Rectal smooth muscle tissue (tissue), 1 donor: ENCODE measurements at regions not wholly inside any gene's neighbourhood (a gene's known extent, or its start where the extent isn't known, plus 50 kb on each side); places are given as distances from the start of the nearest gene placed in this dataset.

Experiments
- H3K27ac ChIP-seq: one replicate; pipeline ENCODE4 v1.7.0; 2013; ENCODE audit warnings: low read depth, low read length, inconsistent platforms
- H3K27me3 ChIP-seq: one replicate; pipeline ENCODE4 v1.7.0; 2013; ENCODE audit warnings: low read length; ENCODE audit not compliant: control insufficient read depth, insufficient read depth
- H3K36me3 ChIP-seq: one replicate; pipeline ENCODE4 v1.7.0; 2013; ENCODE audit warnings: low read length; ENCODE audit not compliant: control insufficient read depth, insufficient read depth
- H3K4me1 ChIP-seq: one replicate; pipeline ENCODE4 v1.7.0; 2013; ENCODE audit warnings: low read length; ENCODE audit not compliant: control insufficient read depth, insufficient read depth
- H3K4me3 ChIP-seq: one replicate; pipeline ENCODE4 v1.7.0; 2013; ENCODE audit warnings: low read length
- H3K9ac ChIP-seq: one replicate; pipeline ENCODE4 v1.7.0; 2013; ENCODE audit warnings: low read length

DNA sequence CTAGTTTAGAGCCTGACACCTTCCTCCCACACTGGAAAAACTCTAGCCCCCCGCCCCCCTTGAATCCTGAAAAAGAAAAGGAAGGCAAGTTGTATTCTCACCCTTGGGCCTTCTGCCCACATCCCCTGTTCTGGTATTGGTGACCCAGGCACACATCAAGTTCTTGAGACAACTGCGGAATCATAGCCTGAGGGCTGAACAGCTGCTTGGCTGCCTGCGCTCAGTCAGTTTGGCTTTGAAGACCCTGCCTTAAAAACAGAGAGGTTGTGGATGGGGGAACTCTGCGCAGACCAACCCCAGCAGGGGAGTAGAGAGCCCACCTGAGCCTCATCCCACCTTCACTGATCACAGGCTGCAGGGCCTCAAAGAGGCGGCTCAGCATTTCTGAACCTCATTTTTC, 229.2 kb downstream of the ANAPC1 start:
- Histone ChIP-seq H3K27ac (no peak overlapping the region), H3K36me3 (no peaks in the 10 kb centered on the region), H3K4me3 (no peak overlapping the region), H3K9ac (no peak overlapping the region), H3K4me1 (no peaks in the 10 kb centered on the region), H3K27me3 (no peaks in the 10 kb centered on the region)

DNA sequence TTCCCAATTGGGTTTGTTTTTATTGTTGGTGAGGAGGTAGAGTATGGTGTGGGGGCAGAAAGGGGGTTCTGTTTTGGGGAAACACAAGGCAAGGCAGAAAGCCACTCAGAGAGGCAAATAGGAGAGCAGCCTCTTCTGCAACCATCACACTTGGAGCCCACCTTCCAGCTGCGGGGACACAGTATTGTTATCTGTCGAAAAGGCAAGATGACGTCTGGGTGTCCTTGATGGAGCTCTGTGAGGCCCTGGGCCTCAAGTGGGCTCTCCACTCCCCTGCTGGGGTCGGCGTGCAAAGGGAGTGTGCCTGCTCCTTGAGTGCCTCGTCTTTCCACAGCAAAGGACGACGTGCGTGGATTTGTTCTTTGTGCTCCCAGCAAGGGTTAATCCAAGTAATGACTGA, 227.6 kb downstream of the ANAPC1 start:
- Histone ChIP-seq H3K4me3 (no peak overlapping the region), H3K27me3 (no peaks in the 10 kb centered on the region), H3K27ac (no peak overlapping the region), H3K4me1 (no peaks in the 10 kb centered on the region), H3K36me3 (no peaks in the 10 kb centered on the region), H3K9ac (no peak overlapping the region)

DNA sequence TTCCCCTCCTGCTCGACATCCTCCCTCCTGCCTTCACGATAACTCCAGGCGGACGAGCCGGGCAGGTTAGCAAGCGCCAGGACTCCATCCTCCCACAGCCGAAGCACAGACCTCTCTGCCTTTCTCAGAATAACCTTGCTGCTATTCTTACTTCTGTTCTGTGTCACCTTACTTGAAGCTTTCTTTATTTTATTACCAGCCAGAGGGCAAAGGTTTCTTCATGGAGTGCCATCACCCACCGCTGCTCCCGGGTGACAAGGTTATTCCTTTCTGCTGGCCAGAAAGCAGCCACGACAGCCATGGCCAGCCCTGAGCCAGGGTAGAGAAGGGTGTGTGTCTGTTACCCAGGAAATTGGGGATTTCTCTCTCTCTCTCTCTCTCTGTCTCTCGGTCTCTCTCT, 227.1 kb downstream of the ANAPC1 start:
- Histone ChIP-seq H3K27me3 (no peaks in the 10 kb centered on the region), H3K36me3 (no peaks in the 10 kb centered on the region), H3K4me1 (no peaks in the 10 kb centered on the region), H3K27ac (no peak overlapping the region), H3K4me3 (no peak overlapping the region), H3K9ac (no peak overlapping the region)

DNA sequence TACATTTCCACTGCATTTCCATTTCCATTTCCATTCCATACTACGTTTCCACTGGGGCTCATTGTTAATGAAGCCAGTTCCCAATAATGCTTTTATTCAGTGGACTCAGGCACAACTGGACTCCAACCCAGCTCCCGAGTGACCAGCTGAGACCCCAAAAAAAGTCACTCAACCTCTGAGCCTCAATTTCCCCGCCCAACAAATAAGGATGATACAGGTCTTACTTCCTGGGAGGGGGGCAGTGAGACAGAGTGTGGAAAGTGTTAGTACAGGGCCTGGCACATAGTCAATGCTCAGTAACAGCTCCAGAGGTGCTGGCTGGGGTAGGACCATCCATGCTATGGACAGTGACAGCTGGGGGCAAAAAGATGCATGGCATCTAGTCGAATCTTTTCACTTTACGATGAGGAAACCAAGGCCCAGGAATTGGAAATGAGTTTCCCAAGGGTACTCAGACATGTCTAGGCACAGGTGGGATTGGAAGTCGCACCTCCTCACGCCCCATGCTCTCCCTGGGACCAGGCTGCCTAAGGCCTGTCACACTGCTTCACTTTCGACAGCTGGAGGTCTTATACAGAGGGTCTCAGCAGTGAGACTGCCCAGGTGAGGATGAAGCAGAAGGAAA, 226.5 kb downstream of the ANAPC1 start:
- Histone ChIP-seq H3K36me3 (no peaks in the 10 kb centered on the region), H3K9ac (no peak overlapping the region), H3K4me1 (no peaks in the 10 kb centered on the region), H3K27ac (no peak overlapping the region), H3K4me3 (no peak overlapping the region), H3K27me3 (no peaks in the 10 kb centered on the region)

DNA sequence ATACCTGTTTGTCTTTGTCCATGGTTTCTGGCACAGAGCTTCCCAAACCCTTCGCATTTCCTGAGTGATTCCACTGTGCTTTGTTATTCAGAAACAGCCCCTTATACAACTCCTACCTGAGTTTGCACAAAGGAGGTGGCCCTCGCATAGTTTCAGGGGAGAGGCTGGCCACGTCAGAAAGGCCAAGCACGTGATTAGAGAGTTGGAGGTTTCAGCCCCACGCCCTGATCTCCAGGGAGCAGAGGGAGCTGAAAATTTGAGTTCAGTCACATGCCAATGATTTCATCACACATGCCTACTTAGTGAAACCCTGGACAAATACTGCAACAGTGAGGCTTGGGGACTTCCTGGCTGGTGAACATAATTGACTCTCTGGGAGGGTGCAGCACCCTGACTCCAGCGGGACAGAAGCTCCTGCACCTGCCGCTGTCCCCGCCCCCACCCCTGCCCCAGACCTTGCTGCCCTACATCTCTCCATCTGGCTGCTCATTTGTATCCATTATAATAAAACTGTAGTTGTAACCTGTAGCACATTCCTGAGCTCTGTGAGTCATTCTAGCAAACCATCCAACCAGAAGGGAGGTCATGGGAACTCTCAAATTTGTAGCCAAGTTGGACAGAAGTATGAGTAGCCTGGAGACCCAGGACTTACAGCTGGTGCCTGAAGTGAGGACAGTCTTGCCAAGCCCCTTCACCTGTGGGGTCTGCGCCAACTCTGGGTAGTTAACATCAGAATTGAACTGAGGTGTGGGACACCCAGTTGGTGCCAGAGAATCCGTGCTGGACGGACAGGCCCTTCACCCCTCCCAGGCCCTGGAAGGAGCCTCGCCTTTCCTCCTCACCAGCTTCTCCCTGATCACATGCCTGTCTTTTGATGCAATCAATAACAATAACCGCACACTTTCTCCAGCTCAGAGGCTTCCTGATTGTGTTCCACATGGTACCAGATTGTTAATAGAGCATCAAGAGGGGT, 224.3 kb downstream of the ANAPC1 start:
- no peaks in the 10 kb centered on the region for H3K36me3 ChIP-seq
- H3K9ac ChIP-seq: no peak overlapping the region
- no peaks in the 10 kb centered on the region for H3K27me3 ChIP-seq
- H3K4me1 ChIP-seq: no peaks in the 10 kb centered on the region
- H3K4me3 ChIP-seq: no peak overlapping the region
- no peak overlapping the region for H3K27ac ChIP-seq

DNA sequence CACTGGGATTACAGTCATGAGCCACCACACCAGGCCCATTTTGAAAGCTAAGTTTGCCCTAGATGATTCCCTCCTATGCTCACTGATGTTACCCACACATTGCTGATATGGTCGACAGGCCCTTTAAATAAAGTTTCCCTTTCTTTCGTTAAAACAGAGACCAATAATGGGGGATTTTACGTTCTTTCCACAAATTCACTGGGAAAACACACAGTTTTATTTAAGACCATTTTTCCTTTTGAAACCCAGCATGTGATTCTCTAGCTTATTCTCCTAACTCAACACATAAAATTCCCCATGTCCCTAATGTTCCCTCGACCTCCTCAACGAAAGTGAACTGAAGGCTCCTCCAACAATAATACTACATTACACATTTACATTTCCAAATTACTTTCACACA, 223.2 kb downstream of the ANAPC1 start:
- Histone ChIP-seq H3K9ac (no peak overlapping the region), H3K4me3 (no peak overlapping the region), H3K27me3 (no peaks in the 10 kb centered on the region), H3K4me1 (no peaks in the 10 kb centered on the region), H3K36me3 (no peaks in the 10 kb centered on the region), H3K27ac (no peak overlapping the region)

DNA sequence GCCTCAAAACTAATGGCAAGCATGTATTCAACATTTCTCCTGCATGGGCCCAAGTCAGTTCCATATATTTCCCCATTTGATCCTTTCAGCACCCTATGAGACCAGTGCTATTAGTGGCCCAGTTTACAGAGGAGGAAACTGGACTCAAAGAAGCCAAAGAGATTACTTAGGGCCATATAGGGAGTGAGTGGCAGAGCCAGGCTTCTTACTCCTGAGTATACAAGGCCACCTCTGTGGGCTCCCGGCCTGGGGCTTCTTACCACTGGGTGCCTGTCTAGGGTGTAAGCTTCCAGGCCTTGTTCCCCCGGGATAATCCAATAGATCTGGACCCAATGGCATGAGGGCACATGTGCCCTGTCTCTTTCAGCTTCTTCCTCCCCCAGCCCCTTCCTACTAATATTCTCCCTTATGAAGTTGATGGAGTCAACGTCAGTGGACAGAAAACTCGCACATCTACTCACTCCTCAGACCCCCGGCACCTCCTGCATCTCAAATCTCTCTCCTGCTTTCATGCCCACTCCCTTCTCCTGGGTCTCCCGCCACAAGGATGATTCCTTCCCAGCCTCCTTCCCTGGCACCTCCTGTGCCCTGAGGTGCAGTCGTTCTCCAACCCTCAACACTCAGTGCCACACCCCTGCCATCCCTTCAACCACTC, 222.6 kb downstream of the ANAPC1 start:
- H3K4me1 ChIP-seq: no peaks in the 10 kb centered on the region
- no peaks in the 10 kb centered on the region for H3K27me3 ChIP-seq
- no peak overlapping the region for H3K9ac ChIP-seq
- H3K4me3 ChIP-seq: no peak overlapping the region
- no peak overlapping the region for H3K27ac ChIP-seq
- no peaks in the 10 kb centered on the region for H3K36me3 ChIP-seq

DNA sequence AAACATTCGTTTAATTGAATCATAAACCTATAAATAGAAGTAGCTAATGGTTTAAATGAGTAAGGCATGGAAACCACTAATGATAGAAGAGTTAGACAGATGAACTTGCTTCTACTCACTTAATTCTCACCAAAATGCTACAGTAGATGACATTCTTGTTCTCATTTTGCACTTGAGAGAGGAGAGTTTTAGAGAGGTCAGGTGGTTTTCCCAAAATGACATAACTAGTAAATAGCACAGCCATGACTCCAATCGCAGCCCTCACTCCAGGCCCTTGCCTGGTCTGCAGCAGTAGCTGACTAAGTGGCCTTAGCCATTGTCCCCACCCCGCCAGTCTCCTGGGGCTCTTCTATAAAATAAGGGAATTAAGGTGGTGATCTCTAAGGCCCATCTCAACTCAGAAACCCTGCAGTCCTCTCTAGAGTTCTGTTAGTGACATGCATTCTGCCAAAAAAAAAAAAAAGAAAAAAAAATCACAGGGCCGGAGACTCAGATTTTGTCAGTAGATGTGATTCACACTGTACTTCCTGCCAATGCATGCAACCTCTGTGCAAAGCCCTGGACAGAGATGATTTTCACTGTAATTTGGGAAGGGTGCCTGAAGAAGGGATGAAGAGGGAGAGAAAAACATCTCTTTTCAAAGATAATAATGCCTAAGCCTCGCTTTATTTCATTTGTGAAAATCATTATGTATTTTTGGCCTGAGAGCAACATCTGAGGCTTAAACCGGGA, 221.8 kb downstream of the ANAPC1 start:
- Histone ChIP-seq H3K27ac (no peak overlapping the region), H3K27me3 (no peaks in the 10 kb centered on the region), H3K4me3 (no peak overlapping the region), H3K9ac (no peak overlapping the region), H3K4me1 (no peaks in the 10 kb centered on the region), H3K36me3 (no peaks in the 10 kb centered on the region)

DNA sequence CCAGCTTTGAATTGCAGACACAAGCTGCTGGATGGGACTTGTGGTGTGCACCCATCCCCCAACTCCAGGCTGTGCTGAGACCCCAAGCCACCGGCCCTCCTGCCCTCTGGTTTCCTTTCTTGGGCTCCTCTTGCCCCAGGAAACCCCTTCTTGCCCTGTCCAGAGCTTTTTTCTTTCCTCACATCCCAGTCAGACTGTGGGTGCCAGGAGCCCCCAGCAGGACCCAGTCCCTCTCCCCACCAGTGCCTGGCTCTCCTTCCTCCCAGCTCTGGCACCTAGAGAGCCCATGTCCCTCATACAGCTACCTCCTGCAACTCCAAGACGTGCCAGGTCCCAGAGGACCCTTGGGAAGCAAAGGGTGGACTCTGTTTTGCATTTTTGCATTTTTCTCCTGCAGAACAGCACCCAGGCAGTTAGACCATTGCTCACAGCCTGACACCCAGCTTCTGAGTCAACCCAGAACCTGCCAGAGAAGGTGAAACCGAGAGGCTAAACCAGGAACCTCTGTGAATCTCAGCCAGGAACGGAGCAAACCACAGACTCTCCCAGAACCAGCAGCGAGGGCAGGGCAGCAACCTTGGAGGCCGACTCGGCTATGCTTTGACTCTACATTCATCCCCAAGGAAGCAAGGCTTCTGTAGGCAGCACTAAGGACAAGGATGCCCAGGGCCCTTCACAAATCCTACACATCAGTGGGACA, 221.1 kb downstream of the ANAPC1 start:
- Histone ChIP-seq H3K36me3 (no peaks in the 10 kb centered on the region), H3K4me1 (no peaks in the 10 kb centered on the region), H3K9ac (no peak overlapping the region), H3K27me3 (no peaks in the 10 kb centered on the region), H3K27ac (no peak overlapping the region), H3K4me3 (no peak overlapping the region)

DNA sequence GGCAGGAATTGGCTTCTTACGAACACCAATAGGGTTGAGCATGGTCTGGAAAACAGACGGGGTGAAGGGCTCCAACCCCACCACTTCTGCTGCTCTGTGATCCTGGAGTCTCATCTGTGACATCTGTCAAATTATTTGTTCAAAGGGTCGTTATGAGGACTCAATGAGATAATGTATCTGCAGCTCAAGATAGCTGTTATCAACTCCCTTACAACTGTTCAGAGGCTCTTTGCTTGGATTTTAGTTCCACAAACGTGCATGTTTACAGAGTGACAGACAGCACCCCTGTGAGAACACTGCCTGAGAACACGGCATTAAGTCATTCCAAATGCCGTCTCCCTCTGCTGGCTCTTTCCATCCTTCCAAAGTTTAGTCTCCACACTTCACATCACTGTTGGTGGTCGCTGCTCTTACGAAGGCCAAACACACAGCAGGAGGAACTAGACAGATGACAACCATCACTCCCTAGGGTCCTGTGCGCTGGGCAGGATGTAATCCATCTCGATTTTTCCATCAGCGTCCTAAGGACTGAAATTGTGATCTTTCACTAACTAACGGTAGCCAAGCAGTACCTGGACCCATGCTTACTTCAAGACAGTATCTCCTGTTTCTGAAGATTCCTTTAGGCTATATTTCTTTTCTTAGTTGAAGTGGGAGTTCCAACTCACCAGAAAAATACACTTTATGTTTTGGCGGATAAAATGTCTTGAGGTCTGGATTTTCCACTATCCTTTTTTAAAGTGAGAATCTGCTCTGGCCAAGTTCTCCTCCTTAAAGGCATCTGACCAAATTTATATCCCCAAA, 220.3 kb downstream of the ANAPC1 start:
- no peaks in the 10 kb centered on the region for H3K27me3 ChIP-seq
- H3K36me3 ChIP-seq: no peaks in the 10 kb centered on the region
- no peak overlapping the region for H3K9ac ChIP-seq
- no peak overlapping the region for H3K4me3 ChIP-seq
- no peaks in the 10 kb centered on the region for H3K4me1 ChIP-seq
- H3K27ac ChIP-seq: no peak overlapping the region

DNA sequence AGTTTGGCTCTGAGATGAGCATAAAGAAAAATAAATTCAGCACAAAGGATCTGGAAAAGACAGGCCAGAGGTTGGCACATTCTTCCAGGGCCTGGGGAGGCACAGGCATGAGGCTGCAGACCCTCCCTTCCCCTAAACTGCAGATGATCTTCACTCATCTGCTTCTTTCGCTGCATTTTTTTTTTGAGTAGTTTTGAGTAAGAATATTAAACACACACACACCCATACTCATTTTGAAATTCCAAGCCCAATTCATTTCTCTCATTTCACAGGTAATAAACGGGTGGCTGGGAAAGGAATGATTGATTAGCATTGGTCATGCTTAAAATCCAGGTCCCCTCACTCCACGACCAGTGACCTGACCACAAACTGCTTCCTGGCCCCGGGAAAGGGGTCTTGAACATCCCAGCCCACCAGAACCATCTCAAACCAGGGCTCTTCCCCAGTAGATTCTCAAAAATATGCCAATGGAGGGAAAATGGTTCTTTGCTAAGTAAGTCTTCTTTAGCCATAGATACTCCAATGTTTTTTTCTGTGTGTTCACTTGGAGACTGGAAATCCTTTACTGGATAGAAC, 219.6 kb downstream of the ANAPC1 start:
- Histone ChIP-seq H3K36me3 (no peaks in the 10 kb centered on the region), H3K27ac (no peak overlapping the region), H3K9ac (no peak overlapping the region), H3K4me3 (no peak overlapping the region), H3K27me3 (no peaks in the 10 kb centered on the region), H3K4me1 (no peaks in the 10 kb centered on the region)
